GM21381 (cell line): ENCODE measurements at regions not wholly inside any gene's neighbourhood (a gene's known extent, or its start where the extent isn't known, plus 50 kb on each side); places are given as distances from the start of the nearest gene placed in this dataset.

Experiments
- ATAC-seq: cut with Tn5 transposase; IDR thresholded peaks from one replicate; pipeline ENCODE4 v1.9.1; 2021; ENCODE audit warnings: mild to moderate bottlenecking, moderate library complexity; ENCODE audit not compliant: unreplicated experiment

GRCh38 chr5:97914483-97914882 is 731.4 kb upstream of the RIOK2 start:
- no peak for ATAC-seq

- ATAC-seq, result no peak
Measured at GRCh38 chr5:97915106-97915505, 732.1 kb upstream of the RIOK2 start.

- no peak for ATAC-seq
Measured at GRCh38 chr5:97918057-97918456, 735.0 kb upstream of the RIOK2 start.

GRCh38 chr5:97918620-97919019 is 735.6 kb upstream of the RIOK2 start:
- no peak for ATAC-seq

- no peak for ATAC-seq
Measured at GRCh38 chr5:97919719-97920118, 736.7 kb upstream of the RIOK2 start.

- no peak for ATAC-seq
Measured at GRCh38 chr5:97922776-97923175, 739.7 kb upstream of the RIOK2 start.

- ATAC-seq, result peak; percentile 61
Measured at GRCh38 chr5:97923496-97923895, 740.4 kb upstream of the RIOK2 start.

- ATAC-seq, result no peak
Measured at GRCh38 chr5:97923997-97924396, 741.0 kb upstream of the RIOK2 start.

- ATAC-seq, result no peak
Measured at GRCh38 chr5:97929383-97929782, 746.3 kb upstream of the RIOK2 start.

- ATAC-seq, result no peak
Measured at GRCh38 chr5:97931829-97932228, 748.8 kb upstream of the RIOK2 start.

- ATAC-seq, result no peak
Measured at GRCh38 chr5:97936231-97936630, 753.2 kb upstream of the RIOK2 start.

GRCh38 chr5:97937846-97938245 is 754.8 kb upstream of the RIOK2 start:
- ATAC-seq, result no peak

GRCh38 chr5:97943036-97943435 is 760.0 kb upstream of the RIOK2 start:
- ATAC-seq, result no peak

GRCh38 chr5:97951139-97951538 is 768.1 kb upstream of the RIOK2 start:
- ATAC-seq, result no peak

GRCh38 chr5:97955450-97955849 is 772.4 kb upstream of the RIOK2 start:
- no peak for ATAC-seq

- ATAC-seq, result no peak
Measured at GRCh38 chr5:97967292-97967691, 784.2 kb upstream of the RIOK2 start.

- no peak for ATAC-seq
Measured at GRCh38 chr5:97968346-97968745, 785.3 kb upstream of the RIOK2 start.

- no peak for ATAC-seq
Measured at GRCh38 chr5:97979740-97980139, 793.7 kb upstream of the RGMB start.

GRCh38 chr5:97980291-97980690 is 793.2 kb upstream of the RGMB start:
- no peak for ATAC-seq

- ATAC-seq, result no peak
Measured at GRCh38 chr5:97986069-97986468, 787.4 kb upstream of the RGMB start.

- no peak for ATAC-seq
Measured at GRCh38 chr5:97991236-97991635, 782.2 kb upstream of the RGMB start.

GRCh38 chr5:97998941-97999340 is 774.5 kb upstream of the RGMB start:
- no peak for ATAC-seq

- ATAC-seq, result no peak
Measured at GRCh38 chr5:98004463-98004862, 769.0 kb upstream of the RGMB start.

GRCh38 chr5:98016771-98017170 is 756.7 kb upstream of the RGMB start:
- ATAC-seq, result no peak
